NCI-H1417 (cell line): ENCODE measurements at regions not wholly inside any gene's neighbourhood (a gene's known extent, or its start where the extent isn't known, plus 50 kb on each side); places are given as distances from the start of the nearest gene placed in this dataset.
"Not testable (repeated sequence)": the region's sequence is repeated elsewhere in the genome, so short reads cannot be mapped to it uniquely, and the experiment has no call there.

ENCODE experiments used
- DNase-seq, 3 experiments: peaks; one replicate each; lab custom pipeline; 2025; lab: John Stamatoyannopoulos, UW

- peak in 1 of 3 experiments; percentile 15 for DNase-seq
Measured at GRCh38 chr11:82536706-82537105, 197.0 kb downstream of the FAM181B start.

DNA sequence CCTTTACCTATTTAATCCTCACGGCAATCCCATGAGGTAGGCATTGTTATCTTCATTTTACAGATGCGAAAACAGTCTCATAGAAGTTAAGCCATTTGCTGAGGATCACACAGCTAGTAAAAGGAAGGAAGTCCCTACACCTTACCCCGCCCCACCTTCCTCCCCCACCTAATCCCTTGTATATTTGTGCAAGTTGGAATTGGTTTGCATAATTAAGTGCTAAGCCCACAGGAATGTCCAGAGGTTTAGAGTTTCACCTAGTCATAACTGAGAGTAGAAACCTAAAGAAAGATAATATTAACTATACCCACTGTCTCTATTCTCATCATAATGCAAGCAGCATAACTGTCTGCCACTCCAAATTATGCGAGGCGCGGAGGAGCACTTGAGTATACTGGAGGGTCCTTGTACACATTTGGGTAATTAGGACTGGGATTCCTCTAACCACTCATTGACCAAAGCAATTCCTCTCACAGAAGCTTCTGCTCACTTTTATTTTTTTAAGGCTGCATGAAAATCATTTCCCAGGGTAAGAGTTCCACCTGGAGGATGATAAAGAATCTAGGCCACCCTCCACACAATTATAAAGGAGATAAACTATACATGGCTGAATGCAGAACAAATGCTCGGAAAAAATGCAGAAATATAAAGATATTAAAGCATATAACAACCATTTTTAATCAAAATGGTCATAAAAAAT is 199.9 kb downstream of the FAM181B start:
- peak in 2 of 3 experiments; percentile 71 to 88 for DNase-seq

- DNase-seq, result no peak
Measured at GRCh38 chr11:82529936-82530335, 203.7 kb downstream of the FAM181B start.

- DNase-seq, result no peak
Measured at GRCh38 chr11:82527081-82527584, 206.5 kb downstream of the FAM181B start.

DNA sequence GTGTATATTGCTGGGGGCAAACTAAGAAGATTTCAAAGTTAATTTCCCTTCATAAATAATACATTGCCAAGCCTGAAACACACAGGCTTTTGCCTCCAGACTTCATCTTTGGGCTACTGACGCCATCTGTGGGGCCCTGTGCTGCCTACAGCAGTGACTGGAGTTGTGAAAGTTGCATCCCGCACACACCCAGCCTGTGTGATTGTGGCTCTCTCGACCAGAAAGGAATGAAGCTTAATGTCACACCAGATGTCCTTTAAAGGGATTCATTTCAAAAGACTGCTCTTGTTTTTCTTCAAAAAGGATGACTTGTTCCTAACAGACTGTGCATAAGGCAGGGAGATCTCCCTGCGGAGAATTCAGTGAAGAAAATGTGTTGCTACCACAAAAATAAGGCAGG is 210.5 kb downstream of the FAM181B start:
- DNase-seq, result peak in 1 of 3 experiments; percentile 18

- DNase-seq, result no peak
Measured at GRCh38 chr11:82521427-82521826, 212.2 kb downstream of the FAM181B start.

GRCh38 chr11:82507288-82507687 is 226.4 kb downstream of the FAM181B start:
- DNase-seq, result peak in 2 of 3 experiments; percentile 61 to 85

DNA sequence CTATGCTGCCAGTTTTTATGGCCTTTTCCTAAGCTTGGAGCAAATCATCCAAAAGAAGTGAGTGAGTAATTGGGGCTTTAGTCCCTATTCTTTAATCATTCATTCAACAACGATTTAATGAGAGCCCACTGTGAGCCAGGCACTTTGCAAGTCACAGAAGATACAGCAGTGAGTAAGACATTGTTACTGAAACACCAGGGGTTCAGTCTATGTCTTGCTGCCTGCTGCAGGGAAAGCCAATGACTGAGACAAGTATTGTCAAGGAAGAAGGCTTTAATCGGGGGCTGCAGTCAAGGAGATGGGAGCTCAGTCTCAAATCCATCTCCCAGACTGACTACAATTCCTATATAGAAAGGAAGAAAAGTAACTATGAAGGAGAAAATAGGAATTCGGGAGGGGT is 228.3 kb downstream of the FAM181B start:
- no peak for DNase-seq

DNA sequence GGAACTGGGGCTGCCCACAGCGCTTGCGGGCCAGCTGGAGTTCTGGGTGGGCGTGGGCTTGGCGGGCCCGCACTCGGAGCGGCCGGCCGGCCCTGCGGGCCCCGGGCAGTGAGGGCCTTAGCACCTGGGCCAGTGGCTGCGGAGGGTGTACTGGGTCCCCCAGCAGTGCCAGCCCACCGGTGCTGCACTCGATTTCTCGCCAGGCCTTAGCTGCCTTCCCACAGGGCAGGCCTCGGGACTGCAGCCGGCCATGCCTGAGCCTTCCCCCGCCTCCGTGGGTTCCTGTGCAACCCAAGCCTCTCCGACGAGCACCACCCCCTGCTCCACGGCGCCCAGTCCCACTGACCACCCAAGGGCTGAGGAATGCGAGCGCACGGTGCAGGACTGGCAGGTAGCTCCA is 232.5 kb downstream of the FAM181B start:
- DNase-seq, result not testable (repeated sequence)

DNA sequence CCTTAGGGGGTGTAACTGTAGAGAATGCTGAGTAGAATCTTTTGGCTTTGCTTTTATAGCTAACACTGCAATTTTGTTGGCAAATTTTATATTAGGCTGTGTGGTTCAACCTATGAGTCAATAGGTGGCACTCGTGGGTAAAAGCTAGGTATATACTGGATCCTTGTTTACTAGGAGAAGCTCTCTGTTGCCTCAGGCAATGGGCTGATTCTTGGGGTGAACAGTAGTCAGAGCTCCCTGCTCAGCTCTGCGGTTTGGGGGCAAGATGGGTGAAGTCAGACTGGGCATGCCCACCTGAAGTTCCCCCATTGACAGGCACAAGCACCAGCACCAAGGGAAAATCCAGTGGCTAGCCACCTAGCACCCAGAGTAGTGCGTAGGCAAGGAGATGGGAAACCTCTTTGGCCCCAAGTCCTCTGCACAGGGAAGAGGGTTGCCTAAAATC is 238.7 kb downstream of the FAM181B start:
- DNase-seq, result peak in 2 of 3 experiments; percentile 4 to 43

DNA sequence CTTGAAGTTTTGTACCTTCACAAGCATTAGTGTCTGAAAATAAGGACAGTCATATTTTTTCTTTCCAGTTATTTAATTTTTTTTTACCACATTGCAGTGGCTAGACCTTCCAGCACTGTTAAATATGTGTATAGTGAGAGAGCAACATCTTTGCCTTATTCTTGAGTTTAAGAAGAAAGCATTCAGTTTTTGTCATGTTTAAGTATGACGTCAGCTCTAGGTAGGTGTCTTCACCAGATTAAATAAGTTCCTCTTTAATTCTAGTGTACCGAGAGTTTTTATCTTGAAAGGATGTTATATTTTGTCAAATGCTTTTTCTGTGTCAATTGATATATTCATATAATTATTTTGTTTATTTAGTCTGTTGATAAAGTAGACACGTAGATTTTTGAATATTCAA is 258.8 kb downstream of the FAM181B start:
- no peak for DNase-seq

DNA sequence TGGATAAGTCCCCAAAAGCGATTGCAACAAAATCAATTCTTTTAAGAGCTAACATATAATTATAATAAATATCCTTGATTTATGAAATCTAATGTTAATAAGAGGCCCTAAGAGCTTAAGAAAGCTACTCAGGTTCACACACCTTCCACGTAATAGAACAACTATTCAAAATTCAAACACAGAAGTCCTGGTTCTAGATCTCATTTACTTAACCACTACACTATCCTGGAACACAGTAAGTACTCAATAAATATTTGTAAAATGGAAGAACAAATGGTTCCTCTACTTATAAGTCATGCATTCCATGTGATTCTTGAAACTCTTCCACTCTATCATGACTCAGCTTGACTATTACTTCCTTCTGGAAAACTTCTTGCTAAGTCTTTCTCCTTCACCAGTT is 268.2 kb downstream of the FAM181B start:
- DNase-seq, result no peak

DNA sequence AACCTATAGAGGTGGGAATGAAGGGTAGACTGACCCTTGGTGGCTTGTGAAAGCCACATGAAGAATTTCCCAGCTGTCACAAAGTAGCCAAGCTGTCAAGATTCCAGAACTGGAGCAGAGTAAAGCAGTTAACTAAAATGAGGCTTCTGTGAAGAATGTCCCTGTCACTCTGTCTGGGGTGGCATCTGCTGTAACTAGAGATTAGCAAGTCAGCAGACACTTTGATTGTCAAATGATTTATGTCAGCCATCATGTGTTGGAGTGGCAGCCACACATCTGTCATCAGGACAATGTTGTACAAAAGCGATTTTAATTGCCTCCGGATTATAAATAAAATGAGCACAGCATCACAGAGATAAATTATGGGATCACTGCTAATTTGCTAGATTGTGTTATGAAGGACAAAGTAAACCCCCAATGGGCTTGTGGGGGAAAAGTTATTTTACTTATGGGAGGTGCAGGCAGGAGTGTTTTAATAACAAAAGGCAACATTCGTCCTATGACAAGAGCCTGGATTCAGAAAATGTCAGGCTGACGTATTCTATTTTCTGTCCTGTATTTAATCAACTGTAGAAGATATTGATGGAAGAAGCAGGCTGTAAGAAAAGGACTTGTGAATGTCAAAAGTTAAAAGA is 270.9 kb downstream of the FAM181B start:
- DNase-seq, result peak in 2 of 3 experiments; percentile 63 to 89

GRCh38 chr11:82458761-82459160 is 274.9 kb downstream of the FAM181B start:
- DNase-seq, result peak in 2 of 3 experiments; percentile 62 to 79

DNA sequence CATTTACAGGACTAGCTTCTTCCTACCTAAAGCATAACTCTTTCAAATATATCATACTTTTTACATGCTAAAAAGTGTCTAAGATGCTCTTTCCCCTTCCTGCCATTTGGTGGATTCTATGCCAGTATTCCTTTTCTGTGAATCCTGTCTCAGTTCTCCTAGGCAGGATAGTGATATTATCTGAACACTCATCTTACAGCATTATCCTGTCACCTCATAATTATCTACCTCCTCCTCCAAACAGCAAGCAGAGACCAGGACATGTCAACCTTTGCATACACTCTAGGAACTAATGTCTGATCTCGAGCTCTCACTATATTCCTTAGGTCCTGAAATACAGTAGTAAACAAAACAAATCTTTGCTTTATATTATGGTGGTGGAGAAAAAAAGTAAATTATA is 275.5 kb downstream of the FAM181B start:
- peak in 2 of 3 experiments; percentile 2 to 35 for DNase-seq

DNA sequence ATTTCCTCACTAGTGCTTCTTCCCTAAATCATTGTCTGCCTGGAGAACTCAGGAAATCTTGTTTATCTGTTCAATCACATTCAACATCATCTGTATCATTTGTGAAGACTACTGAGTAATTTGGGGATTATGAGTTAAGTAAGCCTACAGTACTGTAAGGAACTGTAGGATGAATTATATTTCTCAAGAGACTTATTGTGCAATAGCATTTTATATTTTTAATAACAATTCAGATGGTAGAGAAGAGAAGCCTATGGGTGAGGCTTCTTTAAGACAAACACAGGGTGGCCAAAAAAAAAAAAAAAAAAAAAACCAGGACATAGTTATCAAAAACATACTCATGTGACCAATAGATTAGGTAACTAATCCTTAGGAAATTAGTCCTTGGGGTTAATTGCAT is 282.7 kb downstream of the FAM181B start:
- no peak for DNase-seq

GRCh38 chr11:82406611-82407010 is 327.1 kb downstream of the FAM181B start:
- no peak for DNase-seq

DNA sequence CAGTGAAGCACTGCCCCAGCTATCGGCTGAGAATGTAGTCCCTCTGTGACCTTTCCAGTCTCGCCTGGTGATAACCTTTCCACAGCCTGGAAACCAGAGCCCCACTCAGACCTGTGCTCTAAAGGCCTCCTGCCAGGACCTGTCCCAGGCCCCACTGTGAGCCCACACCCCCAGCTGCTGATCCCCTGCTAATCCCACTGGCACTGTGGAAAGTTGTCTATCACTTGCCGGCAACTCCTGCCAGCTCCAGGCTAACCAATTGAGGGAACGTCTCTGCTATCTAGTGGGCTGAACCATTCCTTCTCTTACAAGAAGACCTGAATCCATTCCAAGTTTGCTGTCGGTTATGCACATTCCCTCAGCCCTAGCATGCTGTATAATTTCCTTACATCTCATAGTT is 328.2 kb downstream of the FAM181B start:
- DNase-seq, result no peak

- DNase-seq, result no peak
Measured at GRCh38 chr11:82404981-82405380, 328.7 kb downstream of the FAM181B start.

- no peak for DNase-seq
Measured at GRCh38 chr11:82403640-82404305, 329.9 kb downstream of the FAM181B start.

- no peak for DNase-seq
Measured at GRCh38 chr11:82398300-82398815, 335.3 kb downstream of the FAM181B start.

- DNase-seq, result not testable (repeated sequence)
Measured at GRCh38 chr11:82396639-82397038, 337.0 kb downstream of the FAM181B start.

DNA sequence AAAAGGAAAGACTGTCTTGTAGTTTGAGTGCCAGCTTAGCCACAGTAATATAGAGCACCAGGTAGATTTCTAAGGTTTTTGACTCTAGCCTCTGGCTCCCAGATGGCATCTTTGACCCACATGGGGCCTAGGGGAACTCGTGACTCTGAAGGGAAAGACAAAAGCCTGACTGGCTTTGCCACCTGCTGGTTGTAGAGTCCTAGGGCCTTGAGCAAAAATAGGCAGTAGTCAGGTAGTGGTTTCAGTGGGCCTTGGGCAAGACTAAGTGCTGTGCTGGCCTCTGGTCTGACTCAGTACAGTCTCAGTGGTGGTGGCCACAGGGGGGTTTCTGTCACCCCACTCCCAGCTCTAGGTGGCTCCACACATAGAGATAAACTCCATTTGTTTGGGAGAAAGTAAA is 349.4 kb downstream of the FAM181B start:
- no peak for DNase-seq
